HCT116 (cell line): ENCODE measurements at regions not wholly inside any gene's neighbourhood (a gene's known extent, or its start where the extent isn't known, plus 50 kb on each side); places are given as distances from the start of the nearest gene placed in this dataset.
A peak's percentile ranks its signal among the peaks of the same experiment; 100 is the strongest.

Experiments
- ATAC-seq: fragments of 200-7000 bp; cut with Tn5 transposase; 2 replicates; pipeline ENCODE4 v1.9.1; 2020; ENCODE audit warnings: mild to moderate bottlenecking, moderate library complexity
- BruUV-seq: library from RNA; stranded (reverse); fragments of 400-500 nt; replicated peaks from 2 replicates; lab custom pipeline; 2021; lab: Mats Ljungman, UMichigan
- CTCF ChIA-PET: fragments of 300-600 bp; sonication (Branson Sonifier 250); formaldehyde crosslinking; loops from one replicate; lab custom pipeline; 2021; ENCODE audit warnings: antibody characterized with exemption; lab: Charles Lee
- POLR2A ChIA-PET: fragments of 300-600, 350-600 bp; sonication (Branson Sonifier 250); formaldehyde crosslinking; loops from one replicate; lab custom pipeline; 2021; ENCODE audit warnings: antibody characterized with exemption; lab: Charles Lee
- RAD21 ChIA-PET, 2 experiments: fragments of 300-600 bp; sonication (Branson Sonifier 250); formaldehyde crosslinking; loops; one replicate each; lab custom pipeline; 2023; ENCODE audit warnings: low total read pairs in 2 of 2; ENCODE audit not compliant: uncharacterized antibody in 2 of 2, unreplicated experiment in 2 of 2, low non-redundant PET in 1 of 2; lab: Charles Lee
- DNase-seq: peaks from one replicate; pipeline ENCODE4 v3.0.0-alpha.2; 2010; ENCODE audit warnings: low read depth, low spot score
- H2AFZ ChIP-seq: fragments of 200-600 bp; shearing (Covaris generic), sonication (generic); 2 replicates; pipeline ENCODE4 v1.6.1; 2017; ENCODE audit warnings: low read depth, mixed run types, mixed read lengths, antibody characterized with exemption, low read length; ENCODE audit not compliant: poor library complexity, severe bottlenecking
- H3K27ac ChIP-seq: 2 replicates; pipeline ENCODE4 v1.5.1; 2012; ENCODE audit warnings: low read depth, low read length
- H3K27me3 ChIP-seq: fragments of 200-600 bp; sonication (generic); 2 replicates; pipeline ENCODE4 v1.6.1; 2016; ENCODE audit warnings: mixed run types, low read length, mixed read lengths; ENCODE audit not compliant: insufficient read depth
- H3K36me3 ChIP-seq, 2 experiments: fragments of 200-500 bp in 1 of 2; fragments of 200-600 bp in 1 of 2; sonication (Bioruptor generic) in 1 of 2; sonication (generic) in 1 of 2; 2 replicates each; pipeline versions ENCODE4 v1.5.1 to v1.6.1; 2014 to 2016; ENCODE audit warnings: low read length in 2 of 2, inconsistent platforms in 1 of 2, mixed read lengths in 1 of 2, mixed run types in 1 of 2; ENCODE audit not compliant: insufficient read depth in 2 of 2, control insufficient read depth in 1 of 2
- H3K4me1 ChIP-seq, 2 experiments: fragments of 200-600 bp in 1 of 2; sonication (generic) in 1 of 2; 2 replicates each; pipeline versions ENCODE4 v1.5.1 to v1.6.1; 2012 to 2017; ENCODE audit warnings: low read length in 2 of 2, inconsistent platforms in 1 of 2, mild to moderate bottlenecking in 1 of 2, mixed read lengths in 1 of 2, mixed run types in 1 of 2, moderate library complexity in 1 of 2; ENCODE audit not compliant: insufficient read depth in 2 of 2, control insufficient read depth in 1 of 2
- H3K4me2 ChIP-seq: fragments of 200-600 bp; sonication (generic); 2 replicates; pipeline ENCODE4 v1.6.1; 2017; ENCODE audit warnings: mixed run types, low read length, mixed read lengths
- H3K4me3 ChIP-seq, 2 experiments: fragments of 200-600 bp in 1 of 2; sonication (generic) in 1 of 2; replicated peaks in 1 of 2; 2 replicates each; pipeline ENCODE4 v1.5.1; 2011 to 2016; ENCODE audit warnings: low read length in 2 of 2, control low read depth in 1 of 2, low read depth in 1 of 2, mild to moderate bottlenecking in 1 of 2, mixed read lengths in 1 of 2, mixed run types in 1 of 2
- H3K79me2 ChIP-seq: fragments of 200-600 bp; sonication (generic); 2 replicates; pipeline ENCODE4 v1.6.1; 2017; ENCODE audit warnings: mild to moderate bottlenecking, mixed run types, low read length, moderate library complexity, mixed read lengths; ENCODE audit not compliant: insufficient read depth
- H3K9ac ChIP-seq: fragments of 200-600 bp; sonication (generic); 2 replicates; pipeline ENCODE4 v1.6.1; 2016; ENCODE audit warnings: low read length, mixed read lengths
- H3K9me2 ChIP-seq: fragments of 200-600 bp; sonication (generic), shearing (Covaris generic); 2 replicates; pipeline ENCODE4 v1.6.1; 2017; ENCODE audit warnings: mixed run types, mild to moderate bottlenecking, moderate library complexity; ENCODE audit not compliant: insufficient read depth
- H3K9me3 ChIP-seq, 2 experiments: fragments of 200-500 bp in 1 of 2; fragments of 200-600 bp in 1 of 2; sonication (Bioruptor generic) in 1 of 2; sonication (generic) in 1 of 2; 2 replicates each; pipeline ENCODE4 v1.6.1; 2014 to 2017; ENCODE audit warnings: low read length in 2 of 2, mixed read lengths in 2 of 2, inconsistent platforms in 1 of 2, low read depth in 1 of 2, mild to moderate bottlenecking in 1 of 2, mixed run types in 1 of 2, moderate library complexity in 1 of 2; ENCODE audit not compliant: control insufficient read depth in 1 of 2, insufficient read depth in 1 of 2
- H4K20me1 ChIP-seq: fragments of 200-600 bp; sonication (generic), shearing (Covaris generic); 2 replicates; pipeline ENCODE4 v1.6.1; 2017; ENCODE audit warnings: mixed run types, mild to moderate bottlenecking, moderate library complexity; ENCODE audit not compliant: insufficient read depth
- EGR1 ChIP-seq: IDR thresholded peaks from 2 replicates; pipeline ENCODE4 v1.6.1; 2012; ENCODE audit warnings: low read depth
- ELF1 ChIP-seq: IDR thresholded peaks from 2 replicates; pipeline ENCODE4 v1.6.1; 2012; ENCODE audit warnings: low read depth, borderline replicate concordance
- FOSL1 ChIP-seq: IDR thresholded peaks from 2 replicates; pipeline ENCODE4 v1.6.1; 2012; ENCODE audit warnings: low read depth
- intact Hi-C: fragments of 100-400 bp; cut with micrococcal nuclease; formaldehyde crosslinking; loops from 2 replicates; pipeline ENCODE4 v1.10.0; 2022
- TF ChIP-seq, protein P1 (sequence below), 3 experiments: fragments of 200-600 bp in 1 of 3; sonication (generic) in 1 of 3; IDR thresholded peaks in 2 of 3; conservative IDR thresholded peaks in 1 of 3; 2 replicates each; pipeline ENCODE4 v1.5.1; 2012 to 2017; ENCODE audit warnings: low read depth in 2 of 3, low read length in 2 of 3, antibody characterized with exemption in 1 of 3, borderline replicate concordance in 1 of 3, control low read depth in 1 of 3, mild to moderate bottlenecking in 1 of 3, mixed read lengths in 1 of 3, mixed run types in 1 of 3, moderate library complexity in 1 of 3; ENCODE audit not compliant: insufficient read depth in 1 of 3

DNA sequence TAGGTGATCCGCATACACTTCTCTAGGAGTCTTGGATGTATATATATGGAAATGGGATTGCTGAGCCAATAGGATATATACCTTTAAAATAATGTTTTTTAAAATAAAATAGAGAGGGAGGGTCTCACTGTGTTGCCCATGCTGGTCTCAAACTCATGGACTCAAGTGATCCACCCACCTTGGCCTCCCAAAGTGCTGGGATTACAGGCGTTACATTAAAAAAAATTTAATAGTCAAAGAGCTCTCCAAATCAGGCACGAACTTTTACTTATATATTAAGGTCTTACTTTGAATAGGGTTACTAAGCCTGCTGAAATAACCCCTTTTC lies 109.0 kb downstream of the GNL3L start:
- peaks cover 15% of the 10 kb centered on the region in 2 experiments; a peak in 3 of 4 replicates for H3K4me1 ChIP-seq
- H3K4me2 ChIP-seq, result peak overlapping the region; percentile 77
- H3K27me3 ChIP-seq, result no peaks in the 10 kb centered on the region
- no peak for DNase-seq
- BruUV-seq, result TSS peak; percentile 98
- 0 out of 2 replicates have a peak overlapping the region, but pooled peaks have one; percentile 58 for H3K9ac ChIP-seq
- RAD21 ChIA-PET, result interaction anchor here (0.9 to 2.1 kb wide), 2 partner anchors 148 kb away, joined by 4 to 8 read pairs; no protein-coding TSS in a partner anchor
- intact Hi-C loops, result loop anchor here (10.0 kb wide), 1 partner anchor 416 kb away; no protein-coding TSS in a partner anchor
- H2AFZ ChIP-seq, result no peak overlapping the region
- no peaks in the 10 kb centered on the region for H3K79me2 ChIP-seq
- no peak for ATAC-seq
- no peaks in the 10 kb centered on the region for H3K36me3 ChIP-seq
- H4K20me1 ChIP-seq, result no peaks in the 10 kb centered on the region
- peak overlapping the region; percentile 46 to 56 for H3K4me3 ChIP-seq
- CTCF ChIA-PET, result interaction anchor here (1.0 to 4.4 kb wide), 4 partner anchors 10 to 418 kb away, joined by 3 to 39 read pairs (median 4); no protein-coding TSS in a partner anchor
- no peaks in the 10 kb centered on the region for H3K9me3 ChIP-seq
- POLR2A ChIA-PET, result interaction anchor here (1.0 to 1.2 kb wide), 4 partner anchors 10 to 170 kb away, joined by 3 to 4 read pairs (median 3); no protein-coding TSS in a partner anchor
- H3K9me2 ChIP-seq, result no peaks in the 10 kb centered on the region
- peak overlapping the region; percentile 91; the same call in 1 of the 2 replicates for H3K27ac ChIP-seq
- TF ChIP-seq FOSL1 (no peak), EGR1 (no peak), ELF1 (peak; percentile 14; the same call in 1 of the 2 replicates)
- TF ChIP-seq, protein P1, sequence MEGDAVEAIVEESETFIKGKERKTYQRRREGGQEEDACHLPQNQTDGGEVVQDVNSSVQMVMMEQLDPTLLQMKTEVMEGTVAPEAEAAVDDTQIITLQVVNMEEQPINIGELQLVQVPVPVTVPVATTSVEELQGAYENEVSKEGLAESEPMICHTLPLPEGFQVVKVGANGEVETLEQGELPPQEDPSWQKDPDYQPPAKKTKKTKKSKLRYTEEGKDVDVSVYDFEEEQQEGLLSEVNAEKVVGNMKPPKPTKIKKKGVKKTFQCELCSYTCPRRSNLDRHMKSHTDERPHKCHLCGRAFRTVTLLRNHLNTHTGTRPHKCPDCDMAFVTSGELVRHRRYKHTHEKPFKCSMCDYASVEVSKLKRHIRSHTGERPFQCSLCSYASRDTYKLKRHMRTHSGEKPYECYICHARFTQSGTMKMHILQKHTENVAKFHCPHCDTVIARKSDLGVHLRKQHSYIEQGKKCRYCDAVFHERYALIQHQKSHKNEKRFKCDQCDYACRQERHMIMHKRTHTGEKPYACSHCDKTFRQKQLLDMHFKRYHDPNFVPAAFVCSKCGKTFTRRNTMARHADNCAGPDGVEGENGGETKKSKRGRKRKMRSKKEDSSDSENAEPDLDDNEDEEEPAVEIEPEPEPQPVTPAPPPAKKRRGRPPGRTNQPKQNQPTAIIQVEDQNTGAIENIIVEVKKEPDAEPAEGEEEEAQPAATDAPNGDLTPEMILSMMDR (IDR thresholded peaks at IDR 0.05 in 2 of 3, conservative IDR thresholded peaks at IDR 0.05 in 1 of 3; ENCODE audit: borderline replicate concordance in 1 of 3, insufficient read depth in 1 of 3, low read depth in 2 of 3, low read length in 2 of 3), result no peak
